ENCODE measurements at regions not wholly inside any gene's neighbourhood (a gene's known extent, or its start where the extent isn't known, plus 50 kb on each side); places are given as distances from the start of the nearest gene placed in this dataset.
"Not testable (repeated sequence)": the region's sequence is repeated elsewhere in the genome, so short reads cannot be mapped to it uniquely, and the experiment has no call there.

DNA sequence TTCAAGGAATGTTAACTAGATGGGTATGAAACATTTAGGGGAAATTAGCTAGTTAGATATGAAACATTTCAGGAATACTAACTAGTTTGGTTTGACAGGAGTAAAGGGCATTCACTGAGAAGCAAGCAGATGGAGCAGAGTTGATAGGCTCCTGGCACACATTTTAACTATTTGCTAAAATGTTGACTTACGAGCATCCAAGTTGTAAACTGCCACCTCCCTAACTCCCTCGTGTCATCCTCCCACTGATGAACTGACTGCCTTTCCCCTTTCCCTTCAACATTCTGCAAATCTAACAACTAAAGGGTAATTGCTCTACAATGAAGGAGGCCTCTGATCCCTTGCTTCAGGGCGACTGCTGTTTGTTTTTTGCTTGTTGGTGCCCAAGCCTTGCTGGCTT lies 580.4 kb upstream of the FAM98A start:
- Histone ChIP-seq H3K4me3 (ENCODE audit: low read depth in 1 of 2, low read length in 2 of 2) (no peak overlapping the region), H3K27ac (ENCODE audit: low read length) (no peak overlapping the region), H3K36me3 (ENCODE audit: control insufficient read depth in 1 of 2, insufficient read depth in 2 of 2, low read length in 2 of 2) (no peaks in the 10 kb centered on the region), H3K4me1 (ENCODE audit: control insufficient read depth in 1 of 2, insufficient read depth in 2 of 2, low read length in 2 of 2) (no peaks in the 10 kb centered on the region), H3K9me3 (ENCODE audit: control insufficient read depth in 1 of 2, low read length in 2 of 2) (no peaks in the 10 kb centered on the region), H3K27me3 (ENCODE audit: low read depth, low read length) (no peaks in the 10 kb centered on the region)

DNA sequence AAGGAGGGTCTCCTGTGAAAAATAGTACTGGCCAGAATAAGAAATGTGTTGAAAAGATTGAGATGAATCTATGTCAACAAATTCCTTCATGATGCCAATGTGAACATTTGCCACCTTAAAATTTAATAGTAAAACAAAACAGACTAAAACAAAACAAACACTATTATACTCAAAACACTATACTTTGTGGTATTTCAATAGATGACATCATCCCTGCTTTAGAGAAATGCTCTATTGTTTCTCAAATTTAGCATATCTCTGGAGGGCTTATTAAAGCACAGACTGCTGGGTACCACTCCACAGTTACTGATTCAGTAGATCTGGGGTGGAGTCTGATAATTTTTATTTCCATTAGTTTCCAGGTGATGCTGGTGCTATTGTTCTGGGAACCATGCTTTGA lies 579.4 kb upstream of the FAM98A start:
- no peaks in the 10 kb centered on the region for H3K36me3 ChIP-seq (ENCODE audit: control insufficient read depth in 1 of 2, insufficient read depth in 2 of 2, low read length in 2 of 2)
- no peak overlapping the region for H3K4me3 ChIP-seq (ENCODE audit: low read depth in 1 of 2, low read length in 2 of 2)
- H3K27me3 ChIP-seq (ENCODE audit: low read depth, low read length): no peaks in the 10 kb centered on the region
- no peaks in the 10 kb centered on the region for H3K9me3 ChIP-seq (ENCODE audit: control insufficient read depth in 1 of 2, low read length in 2 of 2)
- no peaks in the 10 kb centered on the region for H3K4me1 ChIP-seq (ENCODE audit: control insufficient read depth in 1 of 2, insufficient read depth in 2 of 2, low read length in 2 of 2)
- H3K27ac ChIP-seq (ENCODE audit: low read length): no peak overlapping the region

DNA sequence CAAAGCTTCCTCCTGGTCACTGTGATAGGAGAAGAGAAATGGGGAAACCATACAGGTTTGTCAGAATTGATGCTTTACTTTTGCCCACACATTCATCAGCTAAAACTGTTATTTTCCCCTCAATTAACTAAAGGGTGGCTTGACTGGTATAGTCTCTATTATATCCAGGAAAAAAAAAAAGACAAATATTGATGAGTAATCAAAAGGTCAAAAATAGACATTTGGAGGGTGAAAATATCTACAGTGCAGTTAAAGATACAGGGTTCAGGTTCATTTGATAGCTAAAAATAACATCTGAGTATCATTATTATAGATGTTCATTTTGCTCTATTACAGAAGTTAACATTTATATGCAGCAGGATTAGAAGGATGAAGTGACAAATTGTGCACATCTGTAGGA lies 577.6 kb upstream of the FAM98A start:
- H3K9me3 ChIP-seq (ENCODE audit: control insufficient read depth in 1 of 2, low read length in 2 of 2): no peaks in the 10 kb centered on the region
- no peaks in the 10 kb centered on the region for H3K27me3 ChIP-seq (ENCODE audit: low read depth, low read length)
- no peak overlapping the region for H3K27ac ChIP-seq (ENCODE audit: low read length)
- no peaks in the 10 kb centered on the region for H3K4me1 ChIP-seq (ENCODE audit: control insufficient read depth in 1 of 2, insufficient read depth in 2 of 2, low read length in 2 of 2)
- H3K36me3 ChIP-seq (ENCODE audit: control insufficient read depth in 1 of 2, insufficient read depth in 2 of 2, low read length in 2 of 2): no peaks in the 10 kb centered on the region
- no peak overlapping the region for H3K4me3 ChIP-seq (ENCODE audit: low read depth in 1 of 2, low read length in 2 of 2)

DNA sequence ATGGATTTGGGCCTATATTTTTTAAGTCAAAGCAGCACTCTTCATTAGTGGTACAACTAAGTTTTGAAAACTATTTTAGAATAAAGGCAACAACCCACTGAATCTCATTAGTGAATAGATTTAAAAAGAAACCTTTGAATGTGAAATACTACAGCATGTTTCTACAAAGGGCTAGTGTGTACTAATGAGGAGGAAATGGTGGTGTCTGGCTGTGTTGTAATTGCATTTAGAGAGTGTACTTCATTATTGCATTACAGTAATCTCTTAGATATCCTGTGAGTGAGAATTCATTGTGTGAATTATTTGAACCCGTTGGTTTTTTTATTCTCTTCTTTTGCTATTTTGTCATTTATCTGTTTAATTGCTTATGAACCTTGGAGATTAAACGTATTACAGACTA lies 575.4 kb upstream of the FAM98A start:
- no peaks in the 10 kb centered on the region for H3K36me3 ChIP-seq (ENCODE audit: control insufficient read depth in 1 of 2, insufficient read depth in 2 of 2, low read length in 2 of 2)
- H3K27me3 ChIP-seq (ENCODE audit: low read depth, low read length): no peaks in the 10 kb centered on the region
- H3K4me3 ChIP-seq (ENCODE audit: low read depth in 1 of 2, low read length in 2 of 2): no peak overlapping the region
- no peaks in the 10 kb centered on the region for H3K4me1 ChIP-seq (ENCODE audit: control insufficient read depth in 1 of 2, insufficient read depth in 2 of 2, low read length in 2 of 2)
- H3K9me3 ChIP-seq (ENCODE audit: control insufficient read depth in 1 of 2, low read length in 2 of 2): no peaks in the 10 kb centered on the region
- H3K27ac ChIP-seq (ENCODE audit: low read length): no peak overlapping the region

DNA sequence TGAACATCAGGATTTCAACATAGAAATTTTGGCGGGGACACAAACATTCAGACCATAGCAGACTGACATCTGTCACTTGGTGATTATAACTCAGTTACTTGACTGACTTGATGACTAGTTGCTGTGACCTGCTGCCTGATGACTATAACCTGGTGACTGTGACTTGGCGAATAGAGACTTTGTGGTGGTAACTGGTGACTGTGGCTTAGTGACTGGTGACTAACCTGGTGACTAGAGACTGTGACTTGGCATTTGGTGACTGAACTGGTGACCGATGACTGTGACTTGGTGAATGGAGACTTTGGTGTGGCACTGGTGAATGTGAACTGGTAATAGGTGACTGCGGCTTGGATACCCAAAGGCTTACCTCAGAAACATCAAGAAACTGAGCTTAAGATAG lies 563.1 kb upstream of the FAM98A start:
- Histone ChIP-seq H3K4me1 (ENCODE audit: control insufficient read depth in 1 of 2, insufficient read depth in 2 of 2, low read length in 2 of 2) (no peaks in the 10 kb centered on the region), H3K27ac (ENCODE audit: low read length) (no peak overlapping the region), H3K27me3 (ENCODE audit: low read depth, low read length) (no peaks in the 10 kb centered on the region), H3K9me3 (ENCODE audit: control insufficient read depth in 1 of 2, low read length in 2 of 2) (no peaks in the 10 kb centered on the region), H3K36me3 (ENCODE audit: control insufficient read depth in 1 of 2, insufficient read depth in 2 of 2, low read length in 2 of 2) (no peaks in the 10 kb centered on the region), H3K4me3 (ENCODE audit: low read depth in 1 of 2, low read length in 2 of 2) (no peak overlapping the region)

DNA sequence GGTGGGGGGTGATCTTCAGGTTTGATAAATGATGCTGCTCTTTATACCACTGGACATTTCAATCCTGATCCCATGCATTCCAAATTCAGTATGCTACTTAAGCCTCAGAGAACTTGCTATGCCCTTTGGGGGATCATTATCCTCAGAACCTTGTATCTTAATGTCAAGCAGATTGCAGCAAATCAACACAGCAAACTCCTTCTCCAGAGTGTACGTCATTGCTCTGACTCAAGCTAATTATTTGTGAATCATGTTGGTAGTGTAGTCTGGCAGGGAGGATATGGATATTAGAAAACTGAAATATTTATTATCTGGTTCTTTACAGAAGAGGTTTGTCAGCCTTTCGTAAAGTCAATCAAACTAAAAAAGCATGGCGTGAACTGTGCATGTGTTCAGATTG lies 562.5 kb upstream of the FAM98A start:
- Histone ChIP-seq H3K4me1 (ENCODE audit: control insufficient read depth in 1 of 2, insufficient read depth in 2 of 2, low read length in 2 of 2) (no peaks in the 10 kb centered on the region), H3K9me3 (ENCODE audit: control insufficient read depth in 1 of 2, low read length in 2 of 2) (no peaks in the 10 kb centered on the region), H3K4me3 (ENCODE audit: low read depth in 1 of 2, low read length in 2 of 2) (no peak overlapping the region)

DNA sequence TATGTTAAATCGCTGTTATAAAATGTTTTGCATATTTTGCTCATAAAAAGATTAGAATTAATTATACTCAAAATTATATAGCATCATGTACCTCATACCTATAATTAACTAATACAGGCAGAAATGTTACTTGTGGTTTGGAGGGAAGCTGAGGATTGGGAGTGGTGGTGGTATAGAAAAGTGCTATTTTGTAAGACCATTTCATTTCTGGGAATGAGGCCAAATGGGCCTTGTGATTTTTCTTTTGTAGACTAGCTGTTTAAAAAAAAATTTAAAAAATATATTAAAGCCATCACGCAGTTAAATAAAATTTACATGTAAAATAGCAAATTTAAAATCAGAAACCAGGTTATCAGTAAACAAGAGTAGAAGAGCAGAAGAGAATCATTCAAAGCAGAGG lies 560.8 kb upstream of the FAM98A start:
- no peaks in the 10 kb centered on the region for H3K27me3 ChIP-seq (ENCODE audit: low read depth, low read length)
- H3K4me3 ChIP-seq (ENCODE audit: low read depth in 1 of 2, low read length in 2 of 2): no peak overlapping the region
- H3K4me1 ChIP-seq (ENCODE audit: control insufficient read depth in 1 of 2, insufficient read depth in 2 of 2, low read length in 2 of 2): no peaks in the 10 kb centered on the region
- no peaks in the 10 kb centered on the region for H3K36me3 ChIP-seq (ENCODE audit: control insufficient read depth in 1 of 2, insufficient read depth in 2 of 2, low read length in 2 of 2)
- no peaks in the 10 kb centered on the region for H3K9me3 ChIP-seq (ENCODE audit: control insufficient read depth in 1 of 2, low read length in 2 of 2)
- no peak overlapping the region for H3K27ac ChIP-seq (ENCODE audit: low read length)

More for the DNA sequence above, 562.5 kb upstream of the FAM98A start:
- no peak overlapping the region for H3K27ac ChIP-seq (ENCODE audit: low read length)
- H3K27me3 ChIP-seq (ENCODE audit: low read depth, low read length): no peaks in the 10 kb centered on the region
- no peaks in the 10 kb centered on the region for H3K36me3 ChIP-seq (ENCODE audit: control insufficient read depth in 1 of 2, insufficient read depth in 2 of 2, low read length in 2 of 2)

DNA sequence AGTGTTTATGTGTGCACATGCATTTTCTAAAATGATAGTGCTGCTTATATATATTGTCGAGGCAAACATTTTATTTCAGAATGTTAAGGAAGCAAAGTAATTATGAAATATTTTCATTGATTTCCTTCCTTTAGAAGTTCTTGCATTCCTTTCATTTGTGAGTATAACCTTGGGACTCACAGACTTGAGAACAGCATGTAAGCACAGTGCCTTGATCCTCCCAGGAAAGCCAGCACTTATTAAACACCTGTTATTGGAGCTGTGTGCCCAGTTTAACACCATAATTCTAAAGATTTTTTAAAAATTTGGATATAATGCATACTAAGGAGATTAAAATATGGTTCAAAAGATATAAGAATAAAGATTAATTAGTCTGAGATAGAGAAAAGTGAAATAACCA lies 554.4 kb upstream of the FAM98A start:
- Histone ChIP-seq H3K9me3 (ENCODE audit: control insufficient read depth in 1 of 2, low read length in 2 of 2) (no peaks in the 10 kb centered on the region), H3K27me3 (ENCODE audit: low read depth, low read length) (no peaks in the 10 kb centered on the region), H3K4me1 (ENCODE audit: control insufficient read depth in 1 of 2, insufficient read depth in 2 of 2, low read length in 2 of 2) (no peaks in the 10 kb centered on the region), H3K27ac (ENCODE audit: low read length) (no peak overlapping the region), H3K4me3 (ENCODE audit: low read depth in 1 of 2, low read length in 2 of 2) (no peak overlapping the region), H3K36me3 (ENCODE audit: control insufficient read depth in 1 of 2, insufficient read depth in 2 of 2, low read length in 2 of 2) (no peaks in the 10 kb centered on the region)

DNA sequence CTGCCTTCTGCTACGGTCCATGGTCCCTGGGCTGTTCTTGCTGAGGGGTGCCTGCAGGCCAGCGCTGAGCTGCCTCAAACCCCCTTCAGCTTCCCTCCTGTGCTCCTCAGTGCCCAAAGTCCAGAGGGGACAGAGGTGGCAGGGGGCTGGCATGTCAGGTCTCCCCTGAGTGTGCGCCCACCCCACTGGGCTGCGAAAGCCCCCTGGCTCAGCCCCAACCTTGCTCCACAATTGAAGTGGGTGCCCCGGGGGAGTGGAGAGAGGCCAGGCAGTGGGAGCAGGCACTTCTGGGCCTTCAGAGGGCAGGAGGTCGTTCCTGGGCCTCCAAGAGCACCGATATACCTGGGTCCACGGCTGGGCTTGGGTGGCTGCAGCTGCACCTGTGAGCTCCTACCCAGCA lies 548.7 kb upstream of the FAM98A start:
- Histone ChIP-seq H3K9me3 (ENCODE audit: control insufficient read depth in 1 of 2, low read length in 2 of 2) (peaks cover 0 to 2% of the 10 kb centered on the region in 2 donors), H3K4me3 (ENCODE audit: low read depth in 1 of 2, low read length in 2 of 2) (no peak overlapping the region), H3K27me3 (ENCODE audit: low read depth, low read length) (no peaks in the 10 kb centered on the region), H3K36me3 (ENCODE audit: control insufficient read depth in 1 of 2, insufficient read depth in 2 of 2, low read length in 2 of 2) (no peaks in the 10 kb centered on the region), H3K4me1 (ENCODE audit: control insufficient read depth in 1 of 2, insufficient read depth in 2 of 2, low read length in 2 of 2) (no peaks in the 10 kb centered on the region), H3K27ac (ENCODE audit: low read length) (no peak overlapping the region)

DNA sequence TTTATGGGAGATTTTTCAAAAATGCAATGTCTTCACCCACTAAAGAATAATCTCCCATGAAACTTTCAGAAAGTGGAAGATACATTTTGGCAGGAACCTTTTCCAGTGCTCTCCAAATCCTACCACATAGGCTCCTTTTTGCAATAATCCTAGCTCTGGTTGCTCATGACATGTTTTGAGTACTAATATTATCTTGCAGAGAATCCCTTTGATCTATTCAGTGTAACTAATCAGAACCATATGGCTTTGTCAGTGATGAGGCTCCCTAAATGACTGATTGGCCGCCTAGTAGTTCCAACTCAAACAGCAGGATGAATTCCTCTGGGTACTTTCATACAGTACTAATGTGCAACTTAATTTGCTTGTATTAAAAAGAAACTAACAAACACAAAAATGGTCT lies 544.0 kb upstream of the FAM98A start:
- no peaks in the 10 kb centered on the region for H3K36me3 ChIP-seq (ENCODE audit: control insufficient read depth in 1 of 2, insufficient read depth in 2 of 2, low read length in 2 of 2)
- no peak overlapping the region for H3K27ac ChIP-seq (ENCODE audit: low read length)
- no peaks in the 10 kb centered on the region for H3K4me1 ChIP-seq (ENCODE audit: control insufficient read depth in 1 of 2, insufficient read depth in 2 of 2, low read length in 2 of 2)
- H3K9me3 ChIP-seq (ENCODE audit: control insufficient read depth in 1 of 2, low read length in 2 of 2): peaks cover 0 to 7% of the 10 kb centered on the region in 2 donors
- H3K27me3 ChIP-seq (ENCODE audit: low read depth, low read length): no peaks in the 10 kb centered on the region
- H3K4me3 ChIP-seq (ENCODE audit: low read depth in 1 of 2, low read length in 2 of 2): no peak overlapping the region

DNA sequence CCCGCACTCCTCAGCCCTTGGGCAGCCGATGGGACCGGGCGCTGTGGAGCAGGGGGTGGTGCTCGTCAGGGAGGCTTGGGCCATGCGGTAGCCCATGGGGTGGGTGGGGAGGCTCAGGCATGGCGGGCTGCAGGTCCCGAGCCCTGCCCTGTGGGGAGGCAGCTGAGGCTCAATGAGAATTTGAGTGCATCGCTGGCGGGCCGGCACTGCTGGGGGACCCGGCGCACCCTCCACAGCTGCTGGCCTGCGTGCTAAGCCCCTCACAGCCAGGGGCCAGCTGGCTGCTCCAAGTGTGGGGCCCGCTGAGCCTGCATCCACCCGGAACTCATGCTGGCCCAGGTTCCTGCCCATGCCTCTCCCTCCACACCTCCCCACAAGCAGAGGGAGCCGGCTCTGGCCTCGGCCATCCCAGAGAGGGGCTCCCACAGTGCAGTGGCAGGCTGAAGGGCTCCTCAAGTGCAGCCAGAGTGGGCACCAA lies 543.5 kb upstream of the FAM98A start:
- H3K4me3 ChIP-seq (ENCODE audit: low read depth in 1 of 2, low read length in 2 of 2); H3K4me1 ChIP-seq (ENCODE audit: control insufficient read depth in 1 of 2, insufficient read depth in 2 of 2, low read length in 2 of 2); H3K36me3 ChIP-seq (ENCODE audit: control insufficient read depth in 1 of 2, insufficient read depth in 2 of 2, low read length in 2 of 2); H3K27me3 ChIP-seq (ENCODE audit: low read depth, low read length); H3K27ac ChIP-seq (ENCODE audit: low read length); H3K9me3 ChIP-seq (ENCODE audit: control insufficient read depth in 1 of 2, low read length in 2 of 2): not testable (repeated sequence)

DNA sequence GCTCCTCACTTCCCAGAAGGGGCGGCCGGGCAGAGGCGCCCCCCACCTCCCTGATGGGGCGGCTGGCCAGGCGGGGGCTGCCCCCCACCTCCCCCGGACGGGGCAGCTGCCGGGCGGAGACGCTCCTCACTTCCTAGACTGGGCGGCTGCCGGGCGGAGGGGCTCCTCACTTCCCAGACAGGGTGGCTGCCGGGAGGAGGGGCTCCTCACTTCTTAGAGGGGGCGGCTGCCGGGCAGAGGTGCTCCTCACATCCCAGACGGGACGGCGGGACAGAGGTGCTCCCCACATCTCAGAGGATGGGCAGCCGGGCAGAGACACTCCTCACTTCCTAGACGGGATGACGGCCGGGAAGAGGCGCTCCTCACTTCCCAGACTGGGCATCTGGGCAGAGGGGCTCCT lies 534.0 kb upstream of the FAM98A start:
- not testable (repeated sequence) for H3K27ac ChIP-seq (ENCODE audit: low read length); H3K36me3 ChIP-seq (ENCODE audit: control insufficient read depth in 1 of 2, insufficient read depth in 2 of 2, low read length in 2 of 2); H3K27me3 ChIP-seq (ENCODE audit: low read depth, low read length); H3K4me1 ChIP-seq (ENCODE audit: control insufficient read depth in 1 of 2, insufficient read depth in 2 of 2, low read length in 2 of 2); H3K4me3 ChIP-seq (ENCODE audit: low read depth in 1 of 2, low read length in 2 of 2); H3K9me3 ChIP-seq (ENCODE audit: control insufficient read depth in 1 of 2, low read length in 2 of 2)
